ENCODE measurements at regions not wholly inside any gene's neighbourhood (a gene's known extent, or its start where the extent isn't known, plus 50 kb on each side); places are given as distances from the start of the nearest gene placed in this dataset.

DNA sequence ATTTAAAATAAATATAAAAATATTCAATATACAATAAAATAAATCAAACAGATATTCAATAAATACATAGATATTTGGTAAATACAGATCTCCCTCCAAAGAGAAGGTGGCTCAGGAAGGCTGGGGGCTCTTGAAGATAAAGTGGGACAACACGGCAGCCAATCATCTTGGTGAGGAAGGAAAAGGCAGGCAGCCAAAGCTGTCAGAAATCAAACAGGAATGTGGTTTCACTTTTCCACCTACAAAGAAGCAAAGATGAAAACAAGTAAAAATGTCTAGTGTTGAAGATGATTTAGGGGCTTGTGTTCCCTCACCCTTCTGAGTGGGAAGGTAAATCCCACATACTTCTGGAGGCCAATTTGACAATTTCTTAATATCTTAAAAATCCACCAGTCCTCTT, 85.7 kb downstream of the B3GNT2 start:
- no peak overlapping the region for H3K4me3 Mint-ChIP-seq
- no peaks in the 10 kb centered on the region for H3K9me3 ChIP-seq (ENCODE audit: control insufficient read depth, low read length, poor library complexity, severe bottlenecking)
- no peaks in the 10 kb centered on the region for H3K4me1 Mint-ChIP-seq
- DNase-seq: no peak
- H3K27me3 Mint-ChIP-seq: no peaks in the 10 kb centered on the region
- H3K36me3 Mint-ChIP-seq (ENCODE audit: low read depth): no peaks in the 10 kb centered on the region
- ATAC-seq: no peak
- no peak overlapping the region for H3K27ac Mint-ChIP-seq

DNA sequence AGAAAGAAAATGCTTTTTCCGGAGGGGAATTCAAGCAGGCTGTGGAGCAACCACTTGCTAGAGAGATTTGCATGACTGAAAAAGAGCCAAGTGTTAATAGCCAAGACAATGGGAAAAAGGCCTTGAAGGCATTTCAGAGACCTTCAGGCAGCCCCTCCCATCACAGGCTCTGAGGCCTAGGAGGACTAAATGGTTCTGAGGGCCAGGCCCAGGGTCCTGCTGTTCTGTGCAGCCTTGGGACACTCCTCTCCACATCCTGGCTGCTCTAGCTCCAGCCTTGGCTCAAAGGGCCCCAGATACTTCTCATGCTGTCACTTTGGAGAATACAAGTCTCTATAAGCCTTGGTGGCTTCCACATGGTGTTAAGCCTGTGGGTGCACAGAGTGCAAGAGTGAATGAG, 81.8 kb downstream of the B3GNT2 start:
- Mint-ChIP-seq H3K36me3 (ENCODE audit: low read depth) (no peaks in the 10 kb centered on the region), H3K4me3 (no peak overlapping the region), H3K27me3 (no peaks in the 10 kb centered on the region), H3K27ac (no peak overlapping the region), H3K4me1 (no peaks in the 10 kb centered on the region)
- ATAC-seq (no peak), DNase-seq (no peak)
- H3K9me3 ChIP-seq (ENCODE audit: control insufficient read depth, low read length, poor library complexity, severe bottlenecking): no peaks in the 10 kb centered on the region
